ENCODE measurements at regions not wholly inside any gene's neighbourhood (a gene's known extent, or its start where the extent isn't known, plus 50 kb on each side); places are given as distances from the start of the nearest gene placed in this dataset.

DNA sequence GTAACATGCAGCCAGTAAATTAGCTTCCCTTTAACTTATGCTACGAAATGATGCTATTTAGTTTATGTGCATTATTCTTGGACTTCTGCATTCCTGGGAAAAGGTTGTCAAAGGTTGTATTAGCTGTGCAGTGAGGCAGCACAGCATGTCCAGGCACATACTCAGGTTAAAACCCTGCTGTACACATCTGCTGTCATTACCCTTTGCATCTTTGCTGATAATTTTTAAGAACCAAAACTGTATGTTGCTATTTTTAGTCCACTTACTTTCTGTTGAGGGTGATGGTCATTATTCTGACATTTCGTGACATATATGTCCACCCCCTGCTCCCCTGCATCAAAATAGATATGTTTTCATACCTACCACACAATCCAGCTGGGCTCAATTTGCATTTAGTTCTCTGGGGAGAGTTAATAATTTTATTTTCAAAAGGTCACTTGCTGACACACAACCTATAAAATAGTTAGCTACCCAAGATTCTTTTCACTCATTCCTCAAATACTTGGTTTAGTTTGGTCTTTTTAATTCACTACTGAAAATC, 142.5 kb upstream of the SPACA1 start:
- no peak for DNase-seq

DNA sequence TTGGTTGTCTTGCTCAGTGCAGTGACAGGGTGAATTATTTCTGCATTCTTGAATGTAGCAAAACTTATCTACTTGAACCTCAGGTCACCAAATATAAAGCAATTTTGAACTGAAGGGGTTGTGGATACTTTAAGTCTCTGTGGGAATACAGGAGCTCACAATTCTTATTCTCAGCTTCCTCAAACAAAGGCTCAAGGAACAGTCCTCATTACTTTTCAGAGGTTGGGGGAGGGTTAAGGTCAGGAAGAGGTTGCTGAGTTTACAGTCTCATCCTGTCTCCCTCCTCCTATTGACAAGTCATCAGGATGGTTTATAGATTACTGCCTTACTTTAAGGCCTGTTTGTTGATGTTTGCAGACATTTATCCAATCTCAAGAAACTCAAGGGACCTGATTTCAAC, 143.6 kb upstream of the SPACA1 start:
- DNase-seq: no peak

DNA sequence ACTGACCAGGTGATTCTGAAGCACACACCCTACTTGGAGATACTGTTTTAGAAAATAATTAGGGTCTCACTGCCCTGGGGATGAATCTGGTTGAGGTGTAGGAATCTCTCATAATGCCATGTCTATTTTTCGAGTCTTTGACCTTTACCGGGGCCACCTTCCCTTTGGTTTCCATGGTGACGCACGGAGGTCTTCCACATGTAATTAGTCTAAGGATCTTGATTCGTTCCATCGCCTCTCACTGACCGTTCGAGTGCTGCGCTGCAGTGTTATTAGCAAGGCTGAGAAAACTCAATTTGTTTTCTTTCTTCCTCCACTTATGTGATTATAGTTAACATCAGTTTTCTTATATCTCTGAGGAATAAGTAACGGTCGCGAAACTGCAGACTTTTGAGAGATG, 144.3 kb upstream of the SPACA1 start:
- no peak for DNase-seq

DNA sequence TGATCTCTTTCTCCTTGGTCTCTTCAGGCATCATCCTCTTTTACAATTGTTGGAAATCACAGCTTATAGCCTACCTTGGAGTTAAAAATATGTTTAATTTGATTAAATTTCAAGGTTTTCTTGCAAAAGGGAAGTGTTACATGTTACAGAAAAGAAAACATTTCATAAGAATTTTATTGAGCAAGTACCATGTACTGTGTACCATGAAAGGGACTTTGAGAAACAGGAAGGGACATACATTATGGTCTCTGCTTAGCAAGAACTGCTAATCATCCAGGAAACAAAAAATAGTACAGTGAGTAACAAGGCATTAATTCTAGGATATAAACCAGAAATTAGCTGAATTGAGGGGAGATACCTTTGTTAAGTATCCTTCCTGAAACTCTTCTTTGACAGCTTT, 145.3 kb upstream of the SPACA1 start:
- DNase-seq: no peak

DNA sequence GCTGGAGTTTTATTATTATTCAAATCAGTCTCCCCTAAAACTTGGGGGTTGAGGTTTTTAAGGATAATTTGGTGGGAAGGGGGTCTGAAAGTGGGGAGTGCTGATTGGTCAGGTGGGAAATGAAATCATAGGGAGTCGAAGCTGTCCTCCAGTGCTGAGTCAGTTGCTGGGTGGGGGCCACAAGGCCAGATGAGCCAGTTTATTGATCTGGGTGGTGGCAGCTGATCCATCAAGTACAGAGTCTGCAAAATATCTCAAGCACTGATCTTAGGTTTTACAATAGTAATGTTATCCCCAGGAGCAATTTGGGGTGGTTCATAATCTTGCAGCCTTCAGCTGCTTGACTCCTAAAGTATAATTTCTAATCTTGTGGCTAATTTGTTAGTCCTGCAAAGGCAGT, 146.0 kb upstream of the SPACA1 start:
- DNase-seq: no peak

DNA sequence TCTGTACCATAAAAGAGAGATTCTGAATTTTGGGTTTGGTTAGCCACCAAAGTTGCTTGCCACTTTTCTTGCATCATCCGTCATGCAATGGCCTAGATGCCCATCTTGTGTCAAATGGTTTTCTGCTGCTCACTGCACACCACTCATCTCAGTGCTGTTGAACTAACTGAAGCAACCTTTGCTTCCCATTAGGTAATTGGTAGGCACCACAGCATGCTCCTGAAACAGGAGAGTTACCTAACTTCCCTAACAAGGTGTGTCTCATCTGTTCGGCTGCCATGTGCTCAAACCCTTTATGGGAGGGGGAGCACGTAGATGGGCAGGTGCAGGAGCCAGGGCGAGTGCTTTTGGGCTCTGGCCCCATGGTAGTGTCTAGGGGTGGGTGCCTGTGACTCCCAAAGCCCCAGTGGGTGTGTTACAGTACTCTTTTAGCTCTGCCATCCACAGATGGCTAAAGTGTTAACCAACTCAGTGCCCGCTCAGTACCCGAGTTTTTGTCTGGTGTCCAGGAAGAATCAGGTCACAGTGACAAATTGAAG, 147.4 kb upstream of the SPACA1 start:
- no peak for DNase-seq

DNA sequence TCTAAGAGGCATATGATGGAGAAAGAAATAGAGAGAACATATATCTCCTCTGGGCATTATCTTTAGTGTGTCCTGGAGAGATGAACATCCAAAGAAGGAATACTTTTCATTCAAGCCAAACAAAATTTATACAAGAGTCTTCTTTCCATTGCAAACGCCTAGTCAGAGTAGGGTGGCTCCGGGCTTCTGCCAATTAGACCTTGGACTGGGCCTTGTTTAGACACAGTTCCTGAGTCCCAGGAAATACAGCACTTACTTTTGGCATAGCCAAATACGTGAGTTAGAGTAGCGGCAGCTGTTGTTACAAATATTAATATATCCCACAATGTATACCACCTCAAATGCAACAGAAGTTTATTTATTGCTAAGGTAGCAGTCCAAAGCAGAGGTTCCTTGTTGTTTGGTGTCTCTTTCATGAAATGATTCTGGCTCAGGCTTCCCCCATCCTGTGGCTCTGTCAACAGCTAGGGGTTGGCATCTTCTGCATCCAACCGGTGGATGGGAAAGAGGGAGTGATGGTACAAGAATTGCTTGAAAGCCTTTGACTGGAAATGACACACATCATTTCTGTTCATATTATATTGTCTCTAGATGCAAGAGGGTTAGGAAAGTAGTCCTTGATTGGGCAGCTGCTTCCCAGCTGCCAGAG, 148.0 kb upstream of the SPACA1 start:
- DNase-seq: no peak

DNA sequence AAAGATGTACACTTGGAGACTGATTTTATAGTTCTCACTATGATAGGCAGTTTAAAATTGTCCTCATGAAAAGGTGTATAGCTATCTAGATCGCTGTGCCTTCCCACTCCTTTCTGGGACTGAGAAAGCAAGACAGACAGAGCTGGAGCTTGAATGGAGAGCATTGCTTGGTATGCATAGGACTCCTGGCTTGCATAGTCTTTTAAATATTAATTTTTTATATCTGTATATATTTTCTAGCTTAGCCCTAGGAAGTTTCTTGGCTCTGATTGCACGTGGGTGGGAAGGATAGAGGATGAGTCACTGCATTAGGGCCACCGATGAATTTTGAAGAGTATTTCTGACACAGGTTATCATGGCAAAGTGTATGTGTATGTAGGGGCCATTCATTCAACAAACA, 150.0 kb upstream of the SPACA1 start:
- no peak for DNase-seq

DNA sequence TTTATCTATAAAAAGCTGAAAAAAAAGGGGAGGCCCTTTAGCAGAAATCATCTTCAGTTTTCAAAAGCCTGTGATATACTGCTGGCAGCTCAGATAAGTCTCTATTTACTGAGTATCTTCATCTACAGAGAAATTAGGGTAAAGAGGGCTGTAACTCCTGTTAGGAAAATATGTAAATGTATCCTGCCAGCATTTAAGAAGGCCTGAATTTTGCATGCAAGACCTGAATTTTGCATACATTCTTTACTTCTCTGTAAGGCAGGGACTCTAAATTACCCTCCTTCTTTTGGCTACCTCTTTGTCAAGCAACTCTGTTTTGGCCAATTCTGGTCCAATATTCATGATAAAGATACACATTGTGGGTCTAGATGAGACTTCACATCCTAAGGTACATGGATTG, 150.6 kb upstream of the SPACA1 start:
- DNase-seq: no peak

DNA sequence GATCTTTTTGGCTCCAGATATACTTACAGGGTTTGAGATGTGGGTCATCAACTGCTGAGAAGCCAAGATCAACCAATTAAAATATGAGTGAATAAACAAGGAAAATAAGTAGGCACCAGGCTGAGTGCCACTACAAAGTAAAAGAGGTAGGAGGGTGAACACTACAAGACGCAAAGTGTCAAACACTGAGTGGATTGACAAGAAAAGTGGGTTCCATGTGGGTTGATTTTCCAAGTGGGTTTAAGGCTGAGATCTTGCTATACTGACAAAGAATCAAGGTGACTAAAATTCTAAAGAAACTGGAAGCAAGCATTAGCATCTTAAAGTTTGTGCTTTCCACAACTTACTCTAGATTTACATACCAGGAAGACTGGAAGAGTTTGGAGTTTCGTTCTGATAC, 160.4 kb upstream of the SPACA1 start:
- DNase-seq: no peak

DNA sequence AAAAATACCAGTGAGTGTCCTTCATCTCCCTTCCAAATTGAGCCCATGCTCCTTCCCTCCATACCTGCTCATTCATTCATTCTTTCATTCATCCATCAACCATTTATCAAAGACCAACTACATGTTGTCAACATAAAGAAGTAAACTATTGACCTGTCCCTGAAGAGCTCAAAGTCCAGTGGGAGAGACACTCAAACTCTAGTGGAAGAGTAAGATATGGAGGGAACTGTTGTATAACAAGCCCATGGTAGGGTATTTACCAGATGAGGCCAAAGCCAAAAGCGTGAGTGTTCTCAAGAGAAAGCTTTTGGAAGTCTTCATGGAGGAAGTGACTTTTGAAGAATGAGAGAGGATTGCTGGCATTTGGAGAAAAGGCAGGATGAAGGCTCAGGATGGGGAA, 163.4 kb upstream of the SPACA1 start:
- no peak for DNase-seq

DNA sequence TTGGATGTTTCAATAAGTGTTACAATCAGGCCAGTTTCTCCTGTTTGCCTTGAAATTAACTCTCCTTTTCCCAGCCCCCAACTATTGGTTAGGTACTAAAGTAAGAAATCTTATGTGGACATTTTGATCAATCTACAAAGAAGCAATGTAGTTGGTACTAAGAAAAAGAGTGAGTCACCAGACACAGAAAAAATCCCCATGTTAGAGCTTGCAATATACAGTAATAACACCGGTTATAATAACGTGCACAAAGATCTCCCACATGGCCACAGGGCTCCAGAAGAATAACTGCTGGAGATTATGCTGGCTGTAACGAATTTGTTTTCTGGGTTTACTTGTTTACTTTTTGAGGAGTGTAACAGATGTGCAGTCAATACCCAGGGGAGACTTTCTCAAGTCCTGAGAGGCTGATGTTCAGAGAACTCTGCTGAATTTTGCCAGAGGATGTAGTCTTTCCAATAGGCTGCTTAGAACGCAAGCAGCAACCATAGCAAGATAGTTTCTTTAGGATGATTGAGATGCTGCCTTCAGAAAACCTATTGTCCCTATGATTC, 166.2 kb upstream of the SPACA1 start:
- no peak for DNase-seq

DNA sequence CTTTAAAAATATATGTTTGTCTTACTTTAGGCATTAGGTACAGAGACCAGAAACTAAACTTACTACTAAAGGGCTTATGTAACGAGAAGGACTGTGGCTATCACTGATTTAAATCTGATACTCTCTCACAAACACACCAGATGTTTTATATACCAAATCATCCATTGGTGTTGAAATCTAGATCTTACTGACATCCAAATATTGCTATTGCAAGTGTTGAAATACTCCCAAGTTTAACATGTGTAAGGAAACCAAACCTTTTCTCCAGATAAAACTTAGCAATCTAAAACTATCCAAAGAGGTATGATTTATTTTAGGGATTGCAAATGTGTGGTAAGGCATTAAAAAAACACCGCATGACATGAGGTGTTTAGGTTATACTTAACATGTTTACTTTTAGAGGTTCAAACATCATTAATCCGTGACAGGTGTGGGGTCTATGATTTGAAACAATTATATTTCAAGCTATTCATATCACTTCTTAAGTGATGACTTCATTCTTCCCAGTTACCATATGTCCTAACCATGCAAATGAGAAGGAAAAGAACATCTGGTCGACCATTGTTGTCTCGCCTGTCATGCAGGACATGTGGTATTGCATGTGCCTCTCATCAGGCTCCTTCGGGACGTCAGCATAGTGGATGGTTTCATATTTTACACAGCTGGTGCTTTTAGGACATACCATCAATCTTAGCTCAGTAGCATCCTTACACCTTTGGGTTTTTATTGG, 168.3 kb upstream of the SPACA1 start:
- no peak for DNase-seq

DNA sequence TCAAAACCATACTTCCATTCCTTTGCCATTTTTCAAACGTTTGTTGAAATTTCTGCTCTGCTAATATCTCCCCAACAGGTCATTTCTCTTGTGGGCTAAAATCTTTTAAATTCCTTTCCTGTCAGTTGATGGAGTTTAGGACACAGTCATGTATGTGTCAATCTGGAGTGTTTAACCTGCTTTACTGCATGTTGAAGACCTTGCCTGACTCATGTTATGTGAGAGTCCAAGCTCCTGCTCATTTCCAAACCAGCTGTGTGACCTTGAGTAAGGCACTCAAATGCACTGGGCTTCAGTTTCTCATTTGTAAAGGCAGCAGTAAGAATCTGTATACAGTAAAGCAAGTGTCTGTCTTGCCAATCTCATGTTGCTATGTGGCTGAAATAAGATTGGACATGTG, 171.9 kb upstream of the SPACA1 start:
- DNase-seq: no peak

DNA sequence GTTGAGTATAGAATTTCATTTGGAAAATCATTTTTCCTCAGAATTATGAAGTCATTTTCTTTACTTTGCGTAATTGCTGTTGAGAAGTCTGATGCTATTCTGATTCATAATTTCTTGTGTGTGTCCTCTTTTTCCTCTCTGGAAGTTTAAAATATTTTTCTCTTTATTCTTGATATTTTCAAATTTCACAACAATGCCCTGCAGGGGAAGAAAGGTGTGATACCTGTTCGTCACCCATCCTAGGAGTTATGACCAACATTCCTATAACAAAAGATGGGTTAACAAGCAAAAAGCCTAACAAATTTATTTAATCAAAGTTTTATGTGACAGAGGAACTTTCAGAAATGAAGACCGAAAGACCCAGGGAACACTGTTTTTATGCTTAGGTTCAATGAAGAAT, 171.5 kb upstream of the AKIRIN2 start:
- DNase-seq: no peak

DNA sequence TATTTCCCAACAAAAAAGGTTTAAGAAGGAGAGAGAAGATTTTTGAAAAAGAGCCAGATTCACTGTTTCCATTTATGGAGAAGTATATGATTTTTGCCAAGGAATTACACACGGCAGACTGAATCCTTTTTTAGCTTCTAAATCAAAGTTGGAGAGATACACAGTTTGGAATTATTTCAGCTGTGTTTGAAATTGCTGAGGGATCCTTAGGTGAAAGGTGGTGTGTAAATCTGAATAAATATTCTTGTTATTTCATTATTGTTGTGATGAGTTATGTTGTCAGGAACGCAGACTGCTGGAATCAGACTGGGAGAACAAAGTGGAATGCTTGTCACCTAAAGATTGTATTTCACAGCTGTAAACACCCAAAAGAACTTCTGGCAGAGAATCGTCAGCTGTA, 168.5 kb upstream of the AKIRIN2 start:
- no peak for DNase-seq

DNA sequence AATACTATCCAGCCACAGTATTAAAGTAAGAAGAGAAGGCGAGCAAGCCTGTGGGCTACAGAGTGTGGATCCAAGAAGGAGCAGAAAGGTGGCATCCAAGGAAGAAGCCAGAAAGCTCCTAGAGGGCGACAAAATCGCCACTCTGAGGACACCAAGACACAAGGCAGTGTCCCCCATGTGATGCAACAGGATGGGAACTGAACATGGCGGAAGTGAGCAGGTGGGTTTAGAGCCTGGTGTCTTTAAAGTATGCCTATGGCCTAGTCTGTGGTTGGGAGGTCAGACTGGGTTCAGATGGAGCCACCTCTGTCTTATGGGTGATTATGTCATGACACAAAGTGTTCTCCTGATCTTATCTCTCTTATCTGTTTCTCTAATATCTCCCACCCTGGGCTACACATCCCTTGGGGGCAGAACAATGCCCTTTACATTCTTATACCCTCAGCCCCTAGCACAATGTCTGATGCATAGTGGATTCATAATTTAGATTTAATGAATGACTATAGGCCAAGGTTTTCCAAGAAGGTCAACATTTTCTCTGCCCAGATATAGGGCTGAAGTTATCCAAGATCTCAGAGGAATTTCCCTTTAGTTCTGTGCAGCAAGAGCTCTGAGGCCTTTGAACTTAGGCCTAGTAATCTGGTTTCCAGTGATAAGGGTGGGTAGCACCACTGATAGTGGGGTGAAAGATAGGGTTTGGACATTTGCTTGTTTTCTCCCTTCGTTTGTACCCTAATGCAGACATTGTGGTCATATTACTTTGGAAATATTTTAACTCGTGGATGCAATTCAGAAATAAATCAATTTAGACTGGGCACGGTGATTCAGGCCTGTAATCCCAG, 167.3 kb upstream of the AKIRIN2 start:
- DNase-seq: no peak

DNA sequence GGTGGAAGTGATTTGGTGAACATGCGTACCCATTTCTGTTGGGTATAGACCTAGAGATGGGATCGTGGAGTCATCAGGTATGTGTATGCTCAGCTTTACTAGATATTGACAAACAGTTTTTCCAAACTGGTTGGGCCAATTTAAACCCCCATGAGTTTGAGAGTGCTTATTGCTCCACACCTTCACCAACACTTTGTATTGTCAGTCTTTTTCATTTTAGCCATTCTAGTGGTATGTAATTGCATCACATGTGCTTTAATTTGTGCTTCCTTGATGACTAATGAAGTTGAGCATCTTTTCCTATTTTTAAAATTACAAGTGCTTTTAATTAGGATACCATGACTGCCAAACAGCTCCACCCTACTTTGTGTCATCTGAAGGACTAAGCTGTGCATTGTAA, 158.9 kb upstream of the AKIRIN2 start:
- DNase-seq: no peak

DNA sequence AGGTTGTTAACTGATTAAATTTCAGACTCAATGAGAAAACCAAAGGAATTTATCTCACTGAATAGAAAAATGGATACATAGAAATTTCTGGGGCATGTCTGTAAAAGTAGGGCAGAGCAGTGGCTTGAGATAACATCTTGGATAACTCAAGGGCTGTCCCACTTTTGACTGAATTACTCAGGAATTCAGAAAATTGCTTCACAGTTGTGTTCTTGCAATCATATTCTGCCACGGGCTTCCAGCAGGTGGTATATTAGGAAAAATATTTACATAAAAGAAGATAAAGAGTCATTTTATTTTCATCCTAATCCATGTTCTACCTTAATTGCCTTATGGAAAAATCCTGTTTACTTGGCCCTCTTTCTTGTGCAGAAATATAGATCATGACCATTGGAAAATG, 156.4 kb upstream of the AKIRIN2 start:
- no peak for DNase-seq

DNA sequence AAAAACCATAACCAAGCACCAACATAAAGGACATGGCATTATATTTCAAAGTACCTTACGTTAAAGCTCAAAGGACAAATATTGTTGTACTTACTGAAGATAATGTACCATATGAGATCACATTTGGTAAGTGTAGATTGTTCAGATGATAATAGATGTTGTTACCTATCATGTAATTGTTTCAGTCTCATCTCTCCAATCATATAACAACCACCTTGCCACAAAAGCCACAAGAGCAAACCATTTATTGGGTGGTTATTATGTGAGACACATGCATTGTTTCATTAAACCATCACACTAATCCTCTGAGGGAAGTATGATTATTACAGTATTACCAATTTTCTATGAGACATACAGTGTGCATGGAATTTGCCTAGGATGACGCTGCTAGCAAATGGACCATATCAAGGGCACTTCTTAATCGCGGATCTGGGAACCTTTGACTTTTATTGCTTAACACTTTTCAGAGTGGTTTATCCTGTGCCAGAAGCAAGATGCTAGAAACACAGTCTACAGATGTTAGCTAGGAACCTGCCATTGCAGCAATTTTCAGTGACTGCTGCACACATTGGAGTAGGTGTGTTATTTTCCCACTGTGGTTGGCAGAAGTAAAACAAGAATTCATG, 149.8 kb upstream of the AKIRIN2 start:
- no peak for DNase-seq

DNA sequence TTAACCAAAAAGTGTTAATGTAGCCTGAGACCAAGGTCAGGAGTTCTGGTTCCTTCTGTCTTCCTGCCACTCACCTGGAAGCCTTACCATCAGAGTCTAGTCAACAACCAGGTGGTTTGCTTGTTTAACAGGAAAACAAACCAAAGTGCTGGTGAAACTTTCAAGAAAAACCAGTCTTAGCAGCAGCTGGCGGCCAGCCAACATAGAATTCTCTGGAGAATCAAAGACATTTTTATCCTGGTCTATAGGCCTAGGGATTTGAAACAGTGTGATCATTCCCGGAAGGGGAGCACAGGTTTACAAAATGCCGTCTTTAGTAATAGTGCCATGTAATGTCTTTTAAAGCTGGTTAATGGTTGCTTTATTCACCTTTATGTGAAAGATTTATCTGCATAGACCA, 146.6 kb upstream of the AKIRIN2 start:
- no peak for DNase-seq

DNA sequence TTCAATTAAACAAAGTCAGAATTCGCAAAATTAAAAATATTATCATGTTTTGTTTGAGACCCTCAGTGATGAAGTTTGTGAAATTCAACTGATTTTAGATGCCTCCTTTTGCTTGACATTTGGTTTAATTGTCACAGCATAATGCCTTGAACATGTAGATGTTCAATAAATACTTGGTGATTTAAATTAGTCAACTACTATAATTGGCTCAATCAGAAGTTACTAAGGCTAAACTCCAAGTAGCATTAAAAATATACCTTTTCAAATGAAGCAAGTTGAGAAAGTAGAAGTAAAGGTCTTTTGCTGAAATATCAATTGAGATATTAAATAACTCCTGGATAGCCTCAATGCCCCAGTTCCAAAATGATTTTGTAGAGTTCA, 145.8 kb upstream of the AKIRIN2 start:
- DNase-seq: no peak

Data from CD4-positive, alpha-beta T cell treated with Interleukin-4 for 4 hours (primary cell).